ENCODE measurements at regions not wholly inside any gene's neighbourhood (a gene's known extent, or its start where the extent isn't known, plus 50 kb on each side); places are given as distances from the start of the nearest gene placed in this dataset.

- BruUV-seq (replicated peaks) = no TSS peak
- intact Hi-C loops (cut with micrococcal nuclease; ENCODE audit: unreplicated experiment) = no loop called here
- no peaks in the 10 kb centered on the region for H3K9me3 ChIP-seq (ENCODE audit: insufficient read depth, low read depth)
- ChIA-PET CTCF (no interaction called here), POLR2A (ENCODE audit: unreplicated experiment) (no interaction called here)
- H2AFZ ChIP-seq = no peak overlapping the region
- no peaks in the 10 kb centered on the region for H3K9me2 ChIP-seq (ENCODE audit: insufficient read depth)
- H3K36me3 ChIP-seq (ENCODE audit: low read depth) = no peaks in the 10 kb centered on the region
- H3K4me1 ChIP-seq (replicated peaks; ENCODE audit: insufficient read depth) = no peaks in the 10 kb centered on the region
- no peak overlapping the region for H3K27ac ChIP-seq
- no peak overlapping the region for H3K4me2 ChIP-seq
- no peaks in the 10 kb centered on the region for H3K27me3 ChIP-seq (ENCODE audit: insufficient read depth, low read depth)
- no peaks in the 10 kb centered on the region for H4K20me1 ChIP-seq (ENCODE audit: insufficient read depth)
- peaks cover 6% of the 10 kb centered on the region; the same call in 1 of the 2 replicates for H3F3A ChIP-seq (ENCODE audit: insufficient read depth, low read depth)
- TF ChIP-seq CTCF (conservative IDR thresholded peaks at IDR 0.05) = no peak
- TF ChIP-seq EZH2 (IDR thresholded peaks at IDR 0.05; ENCODE audit: low read depth) = no peak
- DNase-seq = no peak
- H3K79me2 ChIP-seq (ENCODE audit: low read depth) = no peaks in the 10 kb centered on the region
- H3K4me3 ChIP-seq = no peak overlapping the region
Observed at GRCh38 chr15:62498278-62498677, 333.2 kb upstream of the C2CD4B start.

- H4K20me1 ChIP-seq (ENCODE audit: insufficient read depth) = no peaks in the 10 kb centered on the region
- TF ChIP-seq EZH2 (IDR thresholded peaks at IDR 0.05; ENCODE audit: low read depth) (no peak), CTCF (conservative IDR thresholded peaks at IDR 0.05) (no peak)
- H3K9me3 ChIP-seq (ENCODE audit: insufficient read depth, low read depth) = no peaks in the 10 kb centered on the region
- no peaks in the 10 kb centered on the region for H3K36me3 ChIP-seq (ENCODE audit: low read depth)
- no peaks in the 10 kb centered on the region for H3K79me2 ChIP-seq (ENCODE audit: low read depth)
- H3K9me2 ChIP-seq (ENCODE audit: insufficient read depth) = no peaks in the 10 kb centered on the region
- H2AFZ ChIP-seq = no peak overlapping the region
- ChIA-PET POLR2A (ENCODE audit: unreplicated experiment) (no interaction called here), CTCF (no interaction called here)
- intact Hi-C loops (cut with micrococcal nuclease; ENCODE audit: unreplicated experiment) = no loop called here
- no peak for DNase-seq
- no peaks in the 10 kb centered on the region for H3K4me1 ChIP-seq (replicated peaks; ENCODE audit: insufficient read depth)
- H3F3A ChIP-seq (ENCODE audit: insufficient read depth, low read depth) = peaks cover 6% of the 10 kb centered on the region; the same call in 1 of the 2 replicates
- no TSS peak for BruUV-seq (replicated peaks)
- H3K27me3 ChIP-seq (ENCODE audit: insufficient read depth, low read depth) = no peaks in the 10 kb centered on the region
- H3K4me3 ChIP-seq = no peak overlapping the region
- no peak overlapping the region for H3K4me2 ChIP-seq
- no peak overlapping the region for H3K27ac ChIP-seq
Observed at GRCh38 chr15:62498712-62499111, 333.6 kb upstream of the C2CD4B start.

GRCh38 chr15:62500325-62500724 is 335.2 kb upstream of the C2CD4B start:
- no peak for DNase-seq
- no peaks in the 10 kb centered on the region for H3K27me3 ChIP-seq (ENCODE audit: insufficient read depth, low read depth)
- no peaks in the 10 kb centered on the region for H3K9me3 ChIP-seq (ENCODE audit: insufficient read depth, low read depth)
- H3F3A ChIP-seq (ENCODE audit: insufficient read depth, low read depth) = peaks cover 6% of the 10 kb centered on the region; the same call in 1 of the 2 replicates
- H2AFZ ChIP-seq = no peak overlapping the region
- H3K4me2 ChIP-seq = no peak overlapping the region
- BruUV-seq (replicated peaks) = no TSS peak
- no peak for TF ChIP-seq CTCF (conservative IDR thresholded peaks at IDR 0.05)
- TF ChIP-seq EZH2 (IDR thresholded peaks at IDR 0.05; ENCODE audit: low read depth) = no peak
- H3K27ac ChIP-seq = no peak overlapping the region
- no peaks in the 10 kb centered on the region for H3K36me3 ChIP-seq (ENCODE audit: low read depth)
- intact Hi-C loops (cut with micrococcal nuclease; ENCODE audit: unreplicated experiment) = no loop called here
- CTCF ChIA-PET = no interaction called here
- POLR2A ChIA-PET (ENCODE audit: unreplicated experiment) = no interaction called here
- no peaks in the 10 kb centered on the region for H3K79me2 ChIP-seq (ENCODE audit: low read depth)
- H4K20me1 ChIP-seq (ENCODE audit: insufficient read depth) = no peaks in the 10 kb centered on the region
- no peak overlapping the region for H3K4me3 ChIP-seq
- H3K9me2 ChIP-seq (ENCODE audit: insufficient read depth) = no peaks in the 10 kb centered on the region
- no peaks in the 10 kb centered on the region for H3K4me1 ChIP-seq (replicated peaks; ENCODE audit: insufficient read depth)
